OCI-LY7 (cell line): ENCODE measurements at regions not wholly inside any gene's neighbourhood (a gene's known extent, or its start where the extent isn't known, plus 50 kb on each side); places are given as distances from the start of the nearest gene placed in this dataset.

Source experiments
- BruUV-seq: library from RNA; stranded (reverse); fragments of 400-500 nt; replicated peaks from 2 replicates; lab custom pipeline; 2021; lab: Mats Ljungman, UMichigan
- CTCF ChIA-PET: fragments of 300-600 bp; sonication (Branson Sonifier 250); formaldehyde crosslinking; loops from one replicate; lab custom pipeline; 2022; ENCODE audit warnings: antibody characterized with exemption; ENCODE audit not compliant: unreplicated experiment; lab: Charles Lee
- POLR2A ChIA-PET: fragments of 300-600 bp; sonication (Branson Sonifier 250); formaldehyde crosslinking; loops from one replicate; lab custom pipeline; 2022; ENCODE audit warnings: antibody characterized with exemption; lab: Charles Lee
- DNase-seq: peaks from one replicate; pipeline ENCODE4 v3.0.0-alpha.2; 2015; ENCODE audit warnings: low spot score
- H2AFZ ChIP-seq: fragments of 200-600 bp; sonication (generic), shearing (Covaris generic); 2 replicates; pipeline ENCODE4 v1.6.1; 2014; ENCODE audit warnings: mild to moderate bottlenecking, antibody characterized with exemption, low read length, moderate library complexity
- H3K27ac ChIP-seq: fragments of 200-600 bp; sonication (generic); 2 replicates; pipeline ENCODE4 v1.5.1; 2014; ENCODE audit warnings: mixed run types, low read depth, mild to moderate bottlenecking, moderate library complexity, low read length, inconsistent platforms; ENCODE audit not compliant: poor library complexity, severe bottlenecking
- H3K36me3 ChIP-seq: fragments of 200-600 bp; sonication (generic); 2 replicates; pipeline ENCODE4 v1.6.1; 2014; ENCODE audit warnings: mild to moderate bottlenecking, antibody characterized with exemption, low read length, moderate library complexity, mixed read lengths; ENCODE audit not compliant: insufficient read depth
- H3K4me1 ChIP-seq: fragments of 200-600 bp; sonication (generic); 2 replicates; pipeline ENCODE4 v1.5.1; 2014; ENCODE audit warnings: mild to moderate bottlenecking, low read length; ENCODE audit not compliant: insufficient read depth, poor library complexity, severe bottlenecking
- H3K4me2 ChIP-seq: fragments of 200-600 bp; sonication (generic); 2 replicates; pipeline ENCODE4 v1.6.1; 2014; ENCODE audit warnings: mild to moderate bottlenecking, low read length
- H3K4me3 ChIP-seq: fragments of 200-600 bp; sonication (generic); 2 replicates; pipeline ENCODE4 v1.5.1; 2014; ENCODE audit warnings: mild to moderate bottlenecking, low read depth, low read length; ENCODE audit not compliant: poor library complexity, severe bottlenecking
- H3K79me2 ChIP-seq: fragments of 200-600 bp; sonication (generic); 2 replicates; pipeline ENCODE4 v1.6.1; 2016; ENCODE audit warnings: low read depth, mild to moderate bottlenecking, low read length, moderate library complexity, mixed read lengths; ENCODE audit not compliant: insufficient read depth
- H3K9me2 ChIP-seq: fragments of 200-600 bp; sonication (generic); 2 replicates; pipeline ENCODE4 v1.6.1; 2016; ENCODE audit warnings: mild to moderate bottlenecking, low read length, mixed read lengths; ENCODE audit not compliant: insufficient read depth
- H3K9me3 ChIP-seq: fragments of 200-600 bp; sonication (generic); 2 replicates; pipeline ENCODE4 v1.6.1; 2014; ENCODE audit warnings: mild to moderate bottlenecking, mixed run types, low read length, mixed read lengths
- H4K20me1 ChIP-seq: fragments of 200-600 bp; sonication (generic); 2 replicates; pipeline ENCODE4 v1.6.1; 2014; ENCODE audit warnings: mild to moderate bottlenecking, antibody characterized with exemption, low read length, moderate library complexity, mixed read lengths; ENCODE audit not compliant: insufficient read depth
- EZH2phosphoT487 ChIP-seq: fragments of 200-600 bp; sonication (generic); IDR thresholded peaks from 2 replicates; pipeline ENCODE4 v1.6.1; 2018; ENCODE audit warnings: low read depth, borderline replicate concordance, mild to moderate bottlenecking, mixed run types, antibody characterized with exemption, low read length, moderate library complexity, mixed read lengths
- intact Hi-C: fragments of 100-400 bp; cut with micrococcal nuclease; formaldehyde crosslinking; loops from one replicate; pipeline ENCODE4 v1.10.0; 2022; ENCODE audit not compliant: unreplicated experiment
- TF ChIP-seq, protein P1 (sequence below): fragments of 200-600 bp; sonication (generic); conservative IDR thresholded peaks from 2 replicates; pipeline ENCODE4 v1.5.1; 2014; ENCODE audit warnings: mild to moderate bottlenecking, antibody characterized with exemption, low read length, moderate library complexity, mixed read lengths

DNA sequence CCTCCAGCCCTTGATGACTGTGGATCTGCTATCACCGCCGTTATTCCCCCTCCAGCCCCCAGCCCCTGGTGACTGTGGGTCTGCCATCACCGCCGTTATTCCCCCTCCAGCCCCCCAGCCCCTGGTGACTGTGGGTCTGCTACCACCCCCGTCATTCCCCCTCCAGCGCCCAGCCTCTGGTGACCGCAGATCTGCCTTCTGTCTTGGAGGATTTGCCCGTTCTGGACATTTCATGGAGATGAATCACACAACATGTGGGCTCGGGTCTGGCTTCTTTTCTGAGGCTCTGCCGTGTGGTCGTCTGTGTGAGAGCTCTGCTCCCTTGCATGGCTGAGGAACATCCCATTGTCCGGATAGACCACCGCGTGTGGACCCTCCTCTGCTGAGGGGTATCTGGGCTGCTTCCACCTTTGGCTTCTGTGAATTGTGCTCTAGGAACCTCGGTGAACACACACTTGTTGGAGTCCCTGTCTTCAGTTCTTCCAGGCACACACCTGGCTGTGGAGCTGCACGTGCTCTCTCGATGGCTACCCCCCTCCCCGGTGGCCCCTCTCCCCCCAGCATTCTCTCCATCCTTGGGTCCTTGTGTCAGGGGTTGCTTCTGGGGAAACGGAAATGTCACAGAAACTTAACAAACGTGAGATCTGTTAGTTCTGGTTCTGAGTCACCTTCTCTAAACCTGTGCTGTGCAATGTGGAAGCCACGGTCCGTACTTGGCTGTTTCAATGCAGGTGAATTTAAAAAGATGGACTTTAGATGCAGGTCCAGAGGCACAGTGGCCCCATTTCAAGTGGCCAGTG is 105.3 kb upstream of the COL5A1 start:
- H3K4me3 ChIP-seq: no peak overlapping the region
- intact Hi-C loops: no loop called here
- TF ChIP-seq, protein P1, sequence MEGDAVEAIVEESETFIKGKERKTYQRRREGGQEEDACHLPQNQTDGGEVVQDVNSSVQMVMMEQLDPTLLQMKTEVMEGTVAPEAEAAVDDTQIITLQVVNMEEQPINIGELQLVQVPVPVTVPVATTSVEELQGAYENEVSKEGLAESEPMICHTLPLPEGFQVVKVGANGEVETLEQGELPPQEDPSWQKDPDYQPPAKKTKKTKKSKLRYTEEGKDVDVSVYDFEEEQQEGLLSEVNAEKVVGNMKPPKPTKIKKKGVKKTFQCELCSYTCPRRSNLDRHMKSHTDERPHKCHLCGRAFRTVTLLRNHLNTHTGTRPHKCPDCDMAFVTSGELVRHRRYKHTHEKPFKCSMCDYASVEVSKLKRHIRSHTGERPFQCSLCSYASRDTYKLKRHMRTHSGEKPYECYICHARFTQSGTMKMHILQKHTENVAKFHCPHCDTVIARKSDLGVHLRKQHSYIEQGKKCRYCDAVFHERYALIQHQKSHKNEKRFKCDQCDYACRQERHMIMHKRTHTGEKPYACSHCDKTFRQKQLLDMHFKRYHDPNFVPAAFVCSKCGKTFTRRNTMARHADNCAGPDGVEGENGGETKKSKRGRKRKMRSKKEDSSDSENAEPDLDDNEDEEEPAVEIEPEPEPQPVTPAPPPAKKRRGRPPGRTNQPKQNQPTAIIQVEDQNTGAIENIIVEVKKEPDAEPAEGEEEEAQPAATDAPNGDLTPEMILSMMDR: no peak
- no peaks in the 10 kb centered on the region for H3K9me3 ChIP-seq
- H3K4me1 ChIP-seq: no peaks in the 10 kb centered on the region
- no peaks in the 10 kb centered on the region for H3K79me2 ChIP-seq
- no peak overlapping the region for H2AFZ ChIP-seq
- ChIA-PET POLR2A (no interaction called here), CTCF (no interaction called here)
- DNase-seq: no peak
- no peaks in the 10 kb centered on the region for H3K36me3 ChIP-seq
- no TSS peak for BruUV-seq
- no peak overlapping the region for H3K27ac ChIP-seq
- no peak overlapping the region for H3K4me2 ChIP-seq
- H3K9me2 ChIP-seq: no peaks in the 10 kb centered on the region
- H4K20me1 ChIP-seq: no peaks in the 10 kb centered on the region

DNA sequence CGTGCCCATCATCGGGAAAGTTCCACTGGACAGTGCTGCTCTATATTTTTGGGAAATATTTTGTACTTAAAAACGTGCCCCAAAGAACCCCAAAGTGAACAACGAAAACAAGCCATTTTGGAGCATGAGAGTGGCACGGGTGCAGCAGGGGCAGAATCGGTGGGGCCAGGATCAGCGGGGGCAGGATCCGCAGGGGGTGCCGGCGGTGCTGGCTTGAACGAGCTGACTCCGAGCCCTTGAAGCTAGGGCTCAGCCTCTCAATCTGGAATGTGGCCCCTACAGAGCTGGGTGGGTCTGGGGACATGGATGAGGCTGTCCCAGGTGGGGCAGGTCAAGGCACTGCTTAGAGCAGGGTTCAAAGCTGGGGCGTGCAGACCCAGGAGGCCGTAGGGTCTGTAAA is 104.7 kb upstream of the COL5A1 start:
- H3K4me2 ChIP-seq: no peak overlapping the region
- H3K9me3 ChIP-seq: no peaks in the 10 kb centered on the region
- H3K4me3 ChIP-seq: no peak overlapping the region
- intact Hi-C loops: no loop called here
- no peaks in the 10 kb centered on the region for H3K9me2 ChIP-seq
- no peaks in the 10 kb centered on the region for H4K20me1 ChIP-seq
- POLR2A ChIA-PET: no interaction called here
- BruUV-seq: no TSS peak
- H3K27ac ChIP-seq: no peak overlapping the region
- H3K4me1 ChIP-seq: no peaks in the 10 kb centered on the region
- TF ChIP-seq, protein P1: no peak
- no peak for TF ChIP-seq EZH2phosphoT487
- H3K79me2 ChIP-seq: no peaks in the 10 kb centered on the region
- no peak for DNase-seq
- CTCF ChIA-PET: no interaction called here
- H3K36me3 ChIP-seq: no peaks in the 10 kb centered on the region
- H2AFZ ChIP-seq: no peak overlapping the region

DNA sequence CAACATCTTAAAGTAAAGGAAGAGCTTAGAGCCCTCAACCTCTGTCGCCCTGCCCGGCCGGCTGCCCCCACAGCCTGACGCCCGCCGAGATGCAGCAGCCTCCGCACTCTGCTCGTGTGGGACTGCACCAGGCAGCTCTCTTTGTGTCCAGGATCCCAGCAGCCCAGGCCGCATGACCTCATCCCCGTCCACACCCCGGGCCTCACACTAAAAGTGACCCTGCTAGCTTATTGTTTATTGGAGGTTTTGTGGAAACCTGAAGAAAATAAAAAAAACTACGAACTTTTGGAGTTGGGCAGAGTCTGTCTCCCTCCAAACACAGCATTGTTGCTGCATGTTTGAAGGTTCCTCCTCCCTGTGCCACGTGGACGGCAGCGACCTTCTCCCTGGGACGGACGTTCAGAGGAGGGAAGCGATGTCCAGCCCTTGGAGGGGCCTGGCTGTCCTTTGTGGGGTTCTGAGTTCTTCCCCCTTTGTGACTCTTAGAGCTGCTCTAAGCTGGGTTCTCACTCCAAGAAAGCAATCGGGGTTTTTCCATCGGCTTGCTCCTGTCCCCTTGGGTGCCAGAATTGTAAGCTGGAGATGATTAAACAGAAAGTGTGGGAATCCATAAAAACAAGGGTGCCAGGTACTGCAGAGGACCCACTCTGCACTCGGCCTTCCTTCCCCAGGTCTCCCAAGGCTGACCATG is 103.5 kb upstream of the COL5A1 start:
- Histone ChIP-seq H3K9me2 (no peaks in the 10 kb centered on the region), H2AFZ (no peak overlapping the region), H3K27ac (no peak overlapping the region), H4K20me1 (no peaks in the 10 kb centered on the region), H3K4me3 (no peak overlapping the region), H3K4me2 (no peak overlapping the region), H3K9me3 (no peaks in the 10 kb centered on the region), H3K36me3 (no peaks in the 10 kb centered on the region), H3K4me1 (no peaks in the 10 kb centered on the region), H3K79me2 (no peaks in the 10 kb centered on the region)
- TF ChIP-seq, protein P1: no peak
- no peak for TF ChIP-seq EZH2phosphoT487
- intact Hi-C loops: no loop called here
- no TSS peak for BruUV-seq
- DNase-seq: no peak
- ChIA-PET CTCF (no interaction called here), POLR2A (no interaction called here)
